ENCODE measurements at regions not wholly inside any gene's neighbourhood (a gene's known extent, or its start where the extent isn't known, plus 50 kb on each side); places are given as distances from the start of the nearest gene placed in this dataset.

DNA sequence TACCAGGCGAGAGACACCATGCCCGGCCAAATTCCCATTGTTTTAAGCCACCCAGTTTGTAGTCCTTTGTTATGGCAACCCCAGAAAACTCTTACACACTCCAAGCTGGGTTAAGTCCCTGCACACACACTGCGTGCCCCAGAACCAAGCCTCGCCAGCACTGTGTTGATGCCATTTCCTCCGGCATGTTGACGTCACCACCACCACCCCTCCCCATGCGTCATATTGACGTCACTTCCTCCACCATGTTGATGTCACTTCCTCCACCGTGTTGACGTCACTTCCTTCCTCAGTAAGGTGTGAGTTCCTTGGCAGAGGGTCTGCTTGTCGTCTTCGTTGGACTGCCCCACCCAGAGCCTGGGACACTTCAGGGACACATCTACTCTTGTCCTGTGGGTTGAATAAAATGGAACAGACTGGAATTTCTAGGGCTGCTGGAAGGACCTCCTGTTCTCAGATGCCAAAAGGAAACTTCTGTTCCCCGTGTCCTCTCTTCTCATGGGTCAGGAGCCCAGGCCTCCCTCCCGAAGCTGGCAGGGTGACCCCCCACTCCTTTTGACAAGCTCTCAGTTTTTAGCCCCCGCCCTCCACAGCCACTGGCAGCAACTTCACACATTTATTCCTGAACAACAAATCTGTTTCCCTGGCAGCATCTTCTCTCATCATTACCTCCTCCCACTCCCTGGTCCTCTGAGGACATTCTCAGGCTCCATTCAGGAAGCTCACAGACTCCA is 643.3 kb downstream of the NPHP4 start:
- TF ChIP-seq SIN3A (IDR thresholded peaks at IDR 0.05; ENCODE audit: borderline replicate concordance, insufficient read depth, low read length): no peak
- no peak for TF ChIP-seq POLR2AphosphoS5 (IDR thresholded peaks at IDR 0.05; ENCODE audit: low read depth, low read length)
- TF ChIP-seq, protein P1, sequence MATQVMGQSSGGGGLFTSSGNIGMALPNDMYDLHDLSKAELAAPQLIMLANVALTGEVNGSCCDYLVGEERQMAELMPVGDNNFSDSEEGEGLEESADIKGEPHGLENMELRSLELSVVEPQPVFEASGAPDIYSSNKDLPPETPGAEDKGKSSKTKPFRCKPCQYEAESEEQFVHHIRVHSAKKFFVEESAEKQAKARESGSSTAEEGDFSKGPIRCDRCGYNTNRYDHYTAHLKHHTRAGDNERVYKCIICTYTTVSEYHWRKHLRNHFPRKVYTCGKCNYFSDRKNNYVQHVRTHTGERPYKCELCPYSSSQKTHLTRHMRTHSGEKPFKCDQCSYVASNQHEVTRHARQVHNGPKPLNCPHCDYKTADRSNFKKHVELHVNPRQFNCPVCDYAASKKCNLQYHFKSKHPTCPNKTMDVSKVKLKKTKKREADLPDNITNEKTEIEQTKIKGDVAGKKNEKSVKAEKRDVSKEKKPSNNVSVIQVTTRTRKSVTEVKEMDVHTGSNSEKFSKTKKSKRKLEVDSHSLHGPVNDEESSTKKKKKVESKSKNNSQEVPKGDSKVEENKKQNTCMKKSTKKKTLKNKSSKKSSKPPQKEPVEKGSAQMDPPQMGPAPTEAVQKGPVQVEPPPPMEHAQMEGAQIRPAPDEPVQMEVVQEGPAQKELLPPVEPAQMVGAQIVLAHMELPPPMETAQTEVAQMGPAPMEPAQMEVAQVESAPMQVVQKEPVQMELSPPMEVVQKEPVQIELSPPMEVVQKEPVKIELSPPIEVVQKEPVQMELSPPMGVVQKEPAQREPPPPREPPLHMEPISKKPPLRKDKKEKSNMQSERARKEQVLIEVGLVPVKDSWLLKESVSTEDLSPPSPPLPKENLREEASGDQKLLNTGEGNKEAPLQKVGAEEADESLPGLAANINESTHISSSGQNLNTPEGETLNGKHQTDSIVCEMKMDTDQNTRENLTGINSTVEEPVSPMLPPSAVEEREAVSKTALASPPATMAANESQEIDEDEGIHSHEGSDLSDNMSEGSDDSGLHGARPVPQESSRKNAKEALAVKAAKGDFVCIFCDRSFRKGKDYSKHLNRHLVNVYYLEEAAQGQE (IDR thresholded peaks at IDR 0.05; ENCODE audit: insufficient read depth in 1 of 2, low read depth in 2 of 2, low read length in 2 of 2): no peak
- no peak for TF ChIP-seq TAF1 (IDR thresholded peaks at IDR 0.05; ENCODE audit: borderline replicate concordance, insufficient read depth, low read length)

Data from PFSK-1 (cell line).